CD14-positive monocyte (primary cell): ENCODE measurements at regions not wholly inside any gene's neighbourhood (a gene's known extent, or its start where the extent isn't known, plus 50 kb on each side); places are given as distances from the start of the nearest gene placed in this dataset.

ENCODE experiments used
- DNase-seq, 3 donors: peaks; one replicate each; pipeline ENCODE4 v3.0.0-alpha.2; 2011 to 2022
- H2AFZ ChIP-seq: 2 replicates; pipeline ENCODE4 v1.6.0; 2012; ENCODE audit warnings: mild to moderate bottlenecking, low read depth, low read length, inconsistent platforms; ENCODE audit not compliant: insufficient read depth, poor library complexity, severe bottlenecking
- H3K27ac ChIP-seq, 2 donors: 1 replicate in 1 of 2; 2 replicates in 1 of 2; pipeline ENCODE4 v1.5.1; 2012 to 2013; ENCODE audit warnings: low read length in 2 of 2, control low read depth in 1 of 2, inconsistent platforms in 1 of 2, low read depth in 1 of 2, mild to moderate bottlenecking in 1 of 2
- H3K27me3 ChIP-seq, 2 donors: one replicate each; pipeline versions ENCODE4 v1.6.0 to v1.6.1; 2011 to 2013; ENCODE audit warnings: low read length in 2 of 2; ENCODE audit not compliant: control insufficient read depth in 2 of 2, insufficient read depth in 2 of 2
- H3K36me3 ChIP-seq, 2 donors: replicated peaks in 1 of 2; 1 replicate in 1 of 2; 2 replicates in 1 of 2; pipeline versions ENCODE4 v1.5.1 to v1.6.1; 2012 to 2013; ENCODE audit warnings: low read length in 2 of 2, control low read depth in 1 of 2, inconsistent platforms in 1 of 2, mild to moderate bottlenecking in 1 of 2; ENCODE audit not compliant: insufficient read depth in 2 of 2, control insufficient read depth in 1 of 2
- H3K4me1 ChIP-seq, 2 donors: 1 replicate in 1 of 2; 2 replicates in 1 of 2; pipeline versions ENCODE4 v1.5.1 to v1.6.1; 2012 to 2013; ENCODE audit warnings: low read length in 2 of 2, control low read depth in 1 of 2, inconsistent platforms in 1 of 2, mild to moderate bottlenecking in 1 of 2, moderate library complexity in 1 of 2; ENCODE audit not compliant: insufficient read depth in 2 of 2, control insufficient read depth in 1 of 2
- H3K4me2 ChIP-seq: replicated peaks from 2 replicates; pipeline ENCODE3; 2012; ENCODE audit warnings: low read length, moderate library complexity, mild to moderate bottlenecking; ENCODE audit not compliant: poor library complexity, severe bottlenecking; ENCODE audit errors: extremely low read depth
- H3K4me3 ChIP-seq, 3 experiments: fragments of 200-600 bp in 1 of 3; sonication (generic) in 1 of 3; replicated peaks in 1 of 3; 1 replicate in 2 of 3; 2 replicates in 1 of 3; pipeline ENCODE4 v1.5.1; 2011 to 2013; ENCODE audit warnings: low read length in 3 of 3, mild to moderate bottlenecking in 3 of 3, control low read depth in 2 of 3, low read depth in 2 of 3, inconsistent platforms in 1 of 3, moderate library complexity in 1 of 3
- H3K79me2 ChIP-seq: 2 replicates; pipeline ENCODE4 v1.6.0; 2012; ENCODE audit warnings: mild to moderate bottlenecking, control low read depth, inconsistent platforms, low read length, moderate library complexity; ENCODE audit not compliant: insufficient read depth
- H3K9ac ChIP-seq: 2 replicates; pipeline ENCODE4 v1.6.0; 2017; ENCODE audit warnings: low read length, mild to moderate bottlenecking; ENCODE audit not compliant: insufficient read depth, poor library complexity, severe bottlenecking
- H3K9me3 ChIP-seq, 2 donors: replicated peaks in 1 of 2; 1 replicate in 1 of 2; 2 replicates in 1 of 2; pipeline versions ENCODE4 v1.5.1 to v1.6.1; 2012 to 2013; ENCODE audit warnings: low read length in 2 of 2, control low read depth in 1 of 2; ENCODE audit not compliant: control insufficient read depth in 1 of 2, insufficient read depth in 1 of 2
- H4K20me1 ChIP-seq: 2 replicates; pipeline ENCODE4 v1.6.0; 2012; ENCODE audit warnings: mild to moderate bottlenecking, low read length, control low read depth, moderate library complexity; ENCODE audit not compliant: insufficient read depth
- H3K27ac Mint-ChIP-seq, 7 donors: one replicate each; pipeline ENCODE4 v1.8.0; 2020; ENCODE audit warnings: mild to moderate bottlenecking in 7 of 7, mixed read lengths in 7 of 7, moderate library complexity in 6 of 7, inconsistent platforms in 2 of 7
- H3K27me3 Mint-ChIP-seq, 3 donors: one replicate each; pipeline ENCODE4 v1.8.0; 2021 to 2022; ENCODE audit warnings: low read depth in 3 of 3, mild to moderate bottlenecking in 3 of 3, mixed read lengths in 3 of 3, moderate library complexity in 3 of 3, inconsistent platforms in 1 of 3
- H3K36me3 Mint-ChIP-seq, 2 donors: one replicate each; pipeline ENCODE4 v1.8.0; 2020; ENCODE audit warnings: mixed read lengths in 2 of 2, inconsistent platforms in 1 of 2, mild to moderate bottlenecking in 1 of 2
- H3K4me1 Mint-ChIP-seq: one replicate; pipeline ENCODE4 v1.8.0; 2020; ENCODE audit warnings: mild to moderate bottlenecking, mixed read lengths
- H3K4me3 Mint-ChIP-seq, 2 donors: one replicate each; pipeline ENCODE4 v1.8.0; 2020; ENCODE audit warnings: mild to moderate bottlenecking in 2 of 2, mixed read lengths in 2 of 2, moderate library complexity in 1 of 2
- H3K9me3 Mint-ChIP-seq, 7 donors: one replicate each; pipeline ENCODE4 v1.8.0; 2020 to 2022; ENCODE audit warnings: mixed read lengths in 7 of 7, mild to moderate bottlenecking in 6 of 7, moderate library complexity in 6 of 7, inconsistent platforms in 2 of 7
- WGBS: methylation state at CpG from one replicate; pipeline ENCODE4 v1.1.5; 2013; ENCODE audit warnings: missing lambda C conversion rate; ENCODE audit not compliant: insufficient coverage; 5-methylcytosine and 5-hydroxymethylcytosine counted together
- intact Hi-C, 2 donors: fragments of 100-400 bp; cut with micrococcal nuclease; formaldehyde crosslinking; loops; one replicate each; pipeline versions ENCODE4 v1.15.0 to v1.15.1; 2023
- TF ChIP-seq, protein P1 (sequence below): fragments of 200-600 bp; IDR thresholded peaks from one replicate; pipeline ENCODE4 v1.8.0; 2022; ENCODE audit warnings: antibody characterized with exemption, mild to moderate bottlenecking

DNA sequence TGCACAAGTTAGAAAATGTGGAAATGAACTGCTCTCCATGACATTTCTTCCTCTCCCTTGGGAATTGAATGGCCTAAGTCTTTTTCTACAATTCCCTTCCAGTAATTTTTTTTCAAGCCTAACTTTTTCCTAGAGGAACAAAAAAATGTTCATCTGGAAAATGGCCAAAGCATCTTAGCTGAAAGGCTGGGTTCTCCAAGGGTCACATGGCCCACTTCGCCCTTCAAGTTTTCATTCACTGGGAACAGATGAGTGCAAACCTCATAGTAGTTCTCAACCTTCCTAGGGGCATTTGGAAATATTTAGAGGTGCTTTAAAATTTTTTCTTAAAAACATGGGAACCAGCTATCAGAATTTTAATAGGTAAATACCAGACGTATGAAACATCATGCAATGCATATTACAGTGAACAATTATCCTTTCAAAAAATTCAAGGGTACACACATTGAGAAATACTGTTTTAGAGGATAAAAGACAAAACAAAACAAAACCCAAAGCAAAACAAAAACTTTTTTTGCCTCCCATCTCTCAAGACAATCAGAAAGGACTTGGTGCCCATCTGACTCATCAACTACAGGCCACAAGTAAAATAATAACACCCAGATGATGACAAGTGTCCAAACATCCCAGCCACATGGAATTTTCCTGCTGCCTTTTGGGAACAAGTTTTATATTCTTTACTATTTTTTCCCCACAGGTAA, 208.8 kb downstream of the SLITRK6 start:
- no peak overlapping the region for H2AFZ ChIP-seq
- peaks cover 11 to 19% of the 10 kb centered on the region in 2 donors for H3K9me3 ChIP-seq
- Mint-ChIP-seq H3K4me3 (no peak overlapping the region), H3K27ac (no peak overlapping the region), H3K4me1 (no peaks in the 10 kb centered on the region), H3K27me3 (peaks cover 0 to 2% (median 0%) of the 10 kb centered on the region in 3 donors), H3K36me3 (no peaks in the 10 kb centered on the region), H3K9me3 (peaks cover 0 to 23% (median 19%) of the 10 kb centered on the region in 7 donors)
- no peak overlapping the region for H3K9ac ChIP-seq
- DNase-seq: no peak
- H3K36me3 ChIP-seq: no peaks in the 10 kb centered on the region
- H3K27ac ChIP-seq: no peak overlapping the region
- H3K4me3 ChIP-seq: no peak overlapping the region
- no CpG with 5 or more reads among the region's 2 CpGs for WGBS
- H4K20me1 ChIP-seq: no peaks in the 10 kb centered on the region
- intact Hi-C loops: no loop called here
- H3K4me1 ChIP-seq: no peaks in the 10 kb centered on the region
- no peaks in the 10 kb centered on the region for H3K27me3 ChIP-seq
- H3K4me2 ChIP-seq: no peak overlapping the region
- TF ChIP-seq, protein P1, sequence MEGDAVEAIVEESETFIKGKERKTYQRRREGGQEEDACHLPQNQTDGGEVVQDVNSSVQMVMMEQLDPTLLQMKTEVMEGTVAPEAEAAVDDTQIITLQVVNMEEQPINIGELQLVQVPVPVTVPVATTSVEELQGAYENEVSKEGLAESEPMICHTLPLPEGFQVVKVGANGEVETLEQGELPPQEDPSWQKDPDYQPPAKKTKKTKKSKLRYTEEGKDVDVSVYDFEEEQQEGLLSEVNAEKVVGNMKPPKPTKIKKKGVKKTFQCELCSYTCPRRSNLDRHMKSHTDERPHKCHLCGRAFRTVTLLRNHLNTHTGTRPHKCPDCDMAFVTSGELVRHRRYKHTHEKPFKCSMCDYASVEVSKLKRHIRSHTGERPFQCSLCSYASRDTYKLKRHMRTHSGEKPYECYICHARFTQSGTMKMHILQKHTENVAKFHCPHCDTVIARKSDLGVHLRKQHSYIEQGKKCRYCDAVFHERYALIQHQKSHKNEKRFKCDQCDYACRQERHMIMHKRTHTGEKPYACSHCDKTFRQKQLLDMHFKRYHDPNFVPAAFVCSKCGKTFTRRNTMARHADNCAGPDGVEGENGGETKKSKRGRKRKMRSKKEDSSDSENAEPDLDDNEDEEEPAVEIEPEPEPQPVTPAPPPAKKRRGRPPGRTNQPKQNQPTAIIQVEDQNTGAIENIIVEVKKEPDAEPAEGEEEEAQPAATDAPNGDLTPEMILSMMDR: no peak
- no peaks in the 10 kb centered on the region for H3K79me2 ChIP-seq

DNA sequence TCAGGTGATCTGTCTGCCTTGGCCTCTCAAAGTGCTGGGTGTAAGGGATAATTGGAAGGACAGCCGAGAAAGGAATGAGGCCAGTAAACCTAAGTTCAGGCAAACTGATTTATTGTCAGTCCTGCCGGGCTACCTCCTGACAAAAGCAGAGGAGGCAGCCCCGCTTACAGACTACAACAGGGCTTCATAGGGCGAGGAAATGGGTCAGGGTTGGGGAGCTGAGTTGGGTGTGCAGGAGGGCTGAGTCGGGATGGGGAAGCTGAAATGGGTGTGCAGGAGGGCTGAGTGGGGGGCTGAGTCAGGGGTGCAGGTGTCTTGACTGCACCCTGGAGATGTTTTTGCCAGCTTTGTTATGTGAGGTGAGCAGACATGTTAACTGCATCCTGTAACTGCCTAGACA, 210.2 kb downstream of the SLITRK6 start:
- no peaks in the 10 kb centered on the region for H3K79me2 ChIP-seq
- Mint-ChIP-seq H3K36me3 (no peaks in the 10 kb centered on the region), H3K27me3 (peaks cover 0 to 2% (median 0%) of the 10 kb centered on the region in 3 donors), H3K4me1 (no peaks in the 10 kb centered on the region), H3K4me3 (no peak overlapping the region), H3K27ac (no peak overlapping the region), H3K9me3 (peaks cover 0 to 21% (median 16%) of the 10 kb centered on the region in 7 donors)
- H4K20me1 ChIP-seq: no peaks in the 10 kb centered on the region
- no peak overlapping the region for H3K4me2 ChIP-seq
- no peak overlapping the region for H3K4me3 ChIP-seq
- H3K9me3 ChIP-seq: peaks cover 7 to 19% of the 10 kb centered on the region in 2 donors
- no peaks in the 10 kb centered on the region for H3K4me1 ChIP-seq
- no peak overlapping the region for H2AFZ ChIP-seq
- WGBS: 94% methylated on average over 4 of the region's 5 CpGs
- intact Hi-C loops: no loop called here
- no peak overlapping the region for H3K9ac ChIP-seq
- TF ChIP-seq, protein P1: no peak
- H3K27ac ChIP-seq: no peak overlapping the region
- H3K36me3 ChIP-seq: no peaks in the 10 kb centered on the region
- DNase-seq: no peak
- H3K27me3 ChIP-seq: no peaks in the 10 kb centered on the region
